ENCODE measurements at regions not wholly inside any gene's neighbourhood (a gene's known extent, or its start where the extent isn't known, plus 50 kb on each side); places are given as distances from the start of the nearest gene placed in this dataset.

- no peak for DNase-seq (ENCODE audit: low read depth)
- no peak for TF ChIP-seq CTCF (IDR thresholded peaks at IDR 0.05; ENCODE audit: control insufficient read depth, insufficient read depth, low read depth, low read length, missing control alignments)
- H3K4me3 ChIP-seq (ENCODE audit: control insufficient read depth, low read depth, low read length) = no peak overlapping the region
These were observed 228.6 kb upstream of the CHST9 start for GRCh38 chr18:27413495-27414401.

DNA sequence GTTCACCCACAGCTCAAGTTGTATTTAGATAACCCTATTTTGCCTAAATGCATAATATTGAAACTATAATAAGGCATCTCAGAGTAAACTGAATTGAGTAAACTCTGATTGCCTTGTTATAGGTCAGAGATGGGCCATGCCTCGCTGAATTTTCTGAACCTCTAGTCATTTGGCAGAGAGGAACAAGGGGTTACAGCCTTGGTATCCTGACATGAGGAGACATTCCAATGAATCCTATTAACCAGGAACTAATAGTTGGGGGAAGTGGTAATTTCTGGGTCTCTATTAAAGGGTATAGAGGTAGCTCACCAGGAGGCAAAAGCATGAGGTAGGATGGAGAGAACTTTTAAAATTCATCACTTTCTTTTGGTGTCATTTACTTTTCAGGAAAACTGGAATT, 227.4 kb upstream of the CHST9 start:
- no peak overlapping the region for H3K4me3 ChIP-seq (ENCODE audit: control insufficient read depth, low read depth, low read length)
- no peak for TF ChIP-seq CTCF (IDR thresholded peaks at IDR 0.05; ENCODE audit: control insufficient read depth, insufficient read depth, low read depth, low read length, missing control alignments)
- no peak for DNase-seq (ENCODE audit: low read depth)

- TF ChIP-seq CTCF (IDR thresholded peaks at IDR 0.05; ENCODE audit: control insufficient read depth, insufficient read depth, low read depth, low read length, missing control alignments) = no peak
- no peak overlapping the region for H3K4me3 ChIP-seq (ENCODE audit: control insufficient read depth, low read depth, low read length)
- no peak for DNase-seq (ENCODE audit: low read depth)
These were observed 226.8 kb upstream of the CHST9 start for GRCh38 chr18:27411911-27412310.

- DNase-seq (ENCODE audit: low read depth) = no peak
- TF ChIP-seq CTCF (IDR thresholded peaks at IDR 0.05; ENCODE audit: control insufficient read depth, insufficient read depth, low read depth, low read length, missing control alignments) = no peak
- H3K4me3 ChIP-seq (ENCODE audit: control insufficient read depth, low read depth, low read length) = no peak overlapping the region
These were observed 225.9 kb upstream of the CHST9 start for GRCh38 chr18:27411013-27411412.

- no peak for DNase-seq (ENCODE audit: low read depth)
- H3K4me3 ChIP-seq (ENCODE audit: control insufficient read depth, low read depth, low read length) = no peak overlapping the region
- no peak for TF ChIP-seq CTCF (IDR thresholded peaks at IDR 0.05; ENCODE audit: control insufficient read depth, insufficient read depth, low read depth, low read length, missing control alignments)
These were observed 219.7 kb upstream of the CHST9 start for GRCh38 chr18:27404855-27405254.

DNA sequence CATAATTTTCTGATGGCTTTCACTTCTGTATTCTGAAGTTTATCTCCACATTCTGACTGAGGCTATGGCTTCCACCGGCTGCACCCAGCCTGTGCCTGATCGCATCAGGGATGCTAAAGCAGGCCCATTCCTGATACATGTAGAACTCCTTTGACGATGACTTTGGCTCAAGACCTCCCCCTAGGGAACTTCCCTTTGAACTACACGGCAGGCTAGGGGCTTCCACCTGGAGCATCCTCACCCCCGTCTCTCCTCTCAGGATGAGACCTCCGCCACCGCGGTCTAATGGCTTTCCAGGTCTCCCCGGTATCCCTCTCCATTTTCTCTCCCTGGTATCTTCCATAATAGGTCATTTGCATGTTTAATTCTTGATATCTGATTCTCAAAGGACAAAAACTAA, 214.9 kb upstream of the CHST9 start:
- H3K4me3 ChIP-seq (ENCODE audit: control insufficient read depth, low read depth, low read length) = no peak overlapping the region
- no peak for TF ChIP-seq CTCF (IDR thresholded peaks at IDR 0.05; ENCODE audit: control insufficient read depth, insufficient read depth, low read depth, low read length, missing control alignments)
- DNase-seq (ENCODE audit: low read depth) = no peak
